ENCODE measurements at regions not wholly inside any gene's neighbourhood (a gene's known extent, or its start where the extent isn't known, plus 50 kb on each side); places are given as distances from the start of the nearest gene placed in this dataset.

- no peak for DNase-seq (ENCODE audit: extremely low read depth in 1 of 2, low read depth in 1 of 2)
Measured at GRCh38 chr9:79173932-79174331, 397.8 kb upstream of the TLE4 start.

- DNase-seq (ENCODE audit: extremely low read depth in 1 of 2, low read depth in 1 of 2): no peak
Measured at GRCh38 chr9:79176014-79176697, 395.6 kb upstream of the TLE4 start.

GRCh38 chr9:79184831-79185230, 386.9 kb upstream of the TLE4 start:
- no peak for DNase-seq (ENCODE audit: extremely low read depth in 1 of 2, low read depth in 1 of 2)

GRCh38 chr9:79185866-79186265, 385.9 kb upstream of the TLE4 start:
- no peak for DNase-seq (ENCODE audit: extremely low read depth in 1 of 2, low read depth in 1 of 2)

- no peak for DNase-seq (ENCODE audit: extremely low read depth in 1 of 2, low read depth in 1 of 2)
Measured at GRCh38 chr9:79189511-79189924, 382.2 kb upstream of the TLE4 start.

- no peak for DNase-seq (ENCODE audit: extremely low read depth in 1 of 2, low read depth in 1 of 2)
Measured at GRCh38 chr9:79193001-79193400, 378.8 kb upstream of the TLE4 start.

GRCh38 chr9:79193501-79194223, 378.1 kb upstream of the TLE4 start:
- DNase-seq (ENCODE audit: extremely low read depth in 1 of 2, low read depth in 1 of 2): no peak

GRCh38 chr9:79195879-79196278, 375.9 kb upstream of the TLE4 start:
- no peak for DNase-seq (ENCODE audit: extremely low read depth in 1 of 2, low read depth in 1 of 2)

GRCh38 chr9:79196606-79197005, 375.2 kb upstream of the TLE4 start:
- no peak for DNase-seq (ENCODE audit: extremely low read depth in 1 of 2, low read depth in 1 of 2)

GRCh38 chr9:79200336-79200735, 371.4 kb upstream of the TLE4 start:
- DNase-seq (ENCODE audit: extremely low read depth in 1 of 2, low read depth in 1 of 2): no peak

GRCh38 chr9:79201636-79202035, 370.1 kb upstream of the TLE4 start:
- no peak for DNase-seq (ENCODE audit: extremely low read depth in 1 of 2, low read depth in 1 of 2)

GRCh38 chr9:79208791-79209396, 362.9 kb upstream of the TLE4 start:
- no peak for DNase-seq (ENCODE audit: extremely low read depth in 1 of 2, low read depth in 1 of 2)

- no peak for DNase-seq (ENCODE audit: extremely low read depth in 1 of 2, low read depth in 1 of 2)
Measured at GRCh38 chr9:79210541-79211243, 361.1 kb upstream of the TLE4 start.

- no peak for DNase-seq (ENCODE audit: extremely low read depth in 1 of 2, low read depth in 1 of 2)
Measured at GRCh38 chr9:79213417-79214125, 358.2 kb upstream of the TLE4 start.

GRCh38 chr9:79215821-79216220, 355.9 kb upstream of the TLE4 start:
- no peak for DNase-seq (ENCODE audit: extremely low read depth in 1 of 2, low read depth in 1 of 2)

- DNase-seq (ENCODE audit: extremely low read depth in 1 of 2, low read depth in 1 of 2): no peak
Measured at GRCh38 chr9:79220251-79220650, 351.5 kb upstream of the TLE4 start.

GRCh38 chr9:79220666-79221065, 351.1 kb upstream of the TLE4 start:
- DNase-seq (ENCODE audit: extremely low read depth in 1 of 2, low read depth in 1 of 2): no peak

GRCh38 chr9:79221084-79221483, 350.7 kb upstream of the TLE4 start:
- DNase-seq (ENCODE audit: extremely low read depth in 1 of 2, low read depth in 1 of 2): no peak

- DNase-seq (ENCODE audit: extremely low read depth in 1 of 2, low read depth in 1 of 2): no peak
Measured at GRCh38 chr9:79222483-79222882, 349.3 kb upstream of the TLE4 start.

GRCh38 chr9:79224672-79225433, 346.9 kb upstream of the TLE4 start:
- no peak for DNase-seq (ENCODE audit: extremely low read depth in 1 of 2, low read depth in 1 of 2)

All from activated CD8-positive, alpha-beta memory T cell treated with anti-CD3 and anti-CD28 coated beads for 1 hour (primary cell).